ENCODE measurements at regions not wholly inside any gene's neighbourhood (a gene's known extent, or its start where the extent isn't known, plus 50 kb on each side); places are given as distances from the start of the nearest gene placed in this dataset.

DNA sequence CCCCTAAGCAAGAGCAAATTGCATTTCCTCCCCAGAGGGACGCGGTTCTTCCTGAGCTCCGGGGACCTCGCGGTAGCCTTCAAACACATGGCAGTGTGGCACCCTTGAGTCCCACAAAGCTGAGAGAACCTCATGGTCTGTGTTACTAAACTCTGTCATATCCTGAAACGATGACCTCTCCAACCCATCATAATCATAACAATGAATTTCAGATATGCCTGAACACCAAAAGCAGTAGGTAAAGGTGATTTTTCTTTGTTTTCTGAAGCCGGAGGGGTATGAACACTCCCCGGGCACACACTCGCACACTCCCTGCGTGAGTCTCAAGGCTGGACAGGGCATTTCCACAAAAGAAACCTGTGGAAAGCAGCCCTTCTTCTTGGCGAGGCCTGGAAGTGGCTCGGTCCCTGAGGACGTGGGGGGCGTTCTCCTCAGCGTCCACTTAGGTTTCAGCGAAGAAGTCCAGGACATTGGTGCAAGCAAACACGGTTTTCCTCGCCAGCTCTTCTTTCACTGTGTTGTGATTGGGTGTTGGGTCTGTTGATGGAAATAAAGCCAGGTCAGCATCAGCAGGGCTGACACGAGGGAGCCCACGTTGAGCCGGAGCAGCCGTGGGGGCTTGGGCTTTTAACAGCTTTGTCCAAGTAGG, 183.4 kb downstream of the ERMARD start:
- TF ChIP-seq POLR2A (IDR thresholded peaks at IDR 0.05), result no peak
- TF ChIP-seq, protein P1, sequence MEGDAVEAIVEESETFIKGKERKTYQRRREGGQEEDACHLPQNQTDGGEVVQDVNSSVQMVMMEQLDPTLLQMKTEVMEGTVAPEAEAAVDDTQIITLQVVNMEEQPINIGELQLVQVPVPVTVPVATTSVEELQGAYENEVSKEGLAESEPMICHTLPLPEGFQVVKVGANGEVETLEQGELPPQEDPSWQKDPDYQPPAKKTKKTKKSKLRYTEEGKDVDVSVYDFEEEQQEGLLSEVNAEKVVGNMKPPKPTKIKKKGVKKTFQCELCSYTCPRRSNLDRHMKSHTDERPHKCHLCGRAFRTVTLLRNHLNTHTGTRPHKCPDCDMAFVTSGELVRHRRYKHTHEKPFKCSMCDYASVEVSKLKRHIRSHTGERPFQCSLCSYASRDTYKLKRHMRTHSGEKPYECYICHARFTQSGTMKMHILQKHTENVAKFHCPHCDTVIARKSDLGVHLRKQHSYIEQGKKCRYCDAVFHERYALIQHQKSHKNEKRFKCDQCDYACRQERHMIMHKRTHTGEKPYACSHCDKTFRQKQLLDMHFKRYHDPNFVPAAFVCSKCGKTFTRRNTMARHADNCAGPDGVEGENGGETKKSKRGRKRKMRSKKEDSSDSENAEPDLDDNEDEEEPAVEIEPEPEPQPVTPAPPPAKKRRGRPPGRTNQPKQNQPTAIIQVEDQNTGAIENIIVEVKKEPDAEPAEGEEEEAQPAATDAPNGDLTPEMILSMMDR (IDR thresholded peaks at IDR 0.05), result no peak
